Esophagus squamous epithelium (tissue), 4 donors: ENCODE measurements at regions not wholly inside any gene's neighbourhood (a gene's known extent, or its start where the extent isn't known, plus 50 kb on each side); places are given as distances from the start of the nearest gene placed in this dataset.

Experiments
- POLR2A ChIP-seq, 4 donors: fragments of 450-650 bp; IDR thresholded peaks; one replicate each; pipeline ENCODE4 v1.6.1; 2017; ENCODE audit warnings: antibody characterized with exemption in 4 of 4, mild to moderate bottlenecking in 4 of 4, moderate library complexity in 3 of 4
- TF ChIP-seq, protein P1 (sequence below), 6 experiments: fragments of 450-650 bp in 4 of 6; fragments of 200-600 bp in 2 of 6; sonication (generic) in 2 of 6; IDR thresholded peaks; one replicate each; pipeline ENCODE4 v1.5.1; 2016 to 2019; ENCODE audit warnings: antibody characterized with exemption in 6 of 6, mild to moderate bottlenecking in 4 of 6, moderate library complexity in 4 of 6

DNA sequence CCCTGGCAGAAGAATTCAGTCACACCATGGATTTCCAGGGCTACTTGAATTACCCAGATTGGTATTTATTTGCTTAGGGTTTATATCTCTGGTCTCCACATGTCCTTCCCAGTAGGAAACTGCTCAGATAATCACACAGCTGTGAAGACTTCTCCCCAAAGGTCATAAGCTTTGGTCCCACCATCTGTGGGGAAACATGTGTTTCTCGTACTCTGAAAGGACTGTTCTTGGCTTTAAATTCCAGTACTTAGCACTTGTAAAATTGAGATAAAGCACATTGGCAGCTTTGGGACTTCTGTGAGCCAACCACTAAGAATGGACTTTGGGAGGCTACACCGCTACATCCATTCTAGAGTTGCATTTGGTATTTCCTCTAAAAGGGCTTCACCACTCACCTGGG, 205.3 kb upstream of the FOXA2 start:
- TF ChIP-seq, protein P1, sequence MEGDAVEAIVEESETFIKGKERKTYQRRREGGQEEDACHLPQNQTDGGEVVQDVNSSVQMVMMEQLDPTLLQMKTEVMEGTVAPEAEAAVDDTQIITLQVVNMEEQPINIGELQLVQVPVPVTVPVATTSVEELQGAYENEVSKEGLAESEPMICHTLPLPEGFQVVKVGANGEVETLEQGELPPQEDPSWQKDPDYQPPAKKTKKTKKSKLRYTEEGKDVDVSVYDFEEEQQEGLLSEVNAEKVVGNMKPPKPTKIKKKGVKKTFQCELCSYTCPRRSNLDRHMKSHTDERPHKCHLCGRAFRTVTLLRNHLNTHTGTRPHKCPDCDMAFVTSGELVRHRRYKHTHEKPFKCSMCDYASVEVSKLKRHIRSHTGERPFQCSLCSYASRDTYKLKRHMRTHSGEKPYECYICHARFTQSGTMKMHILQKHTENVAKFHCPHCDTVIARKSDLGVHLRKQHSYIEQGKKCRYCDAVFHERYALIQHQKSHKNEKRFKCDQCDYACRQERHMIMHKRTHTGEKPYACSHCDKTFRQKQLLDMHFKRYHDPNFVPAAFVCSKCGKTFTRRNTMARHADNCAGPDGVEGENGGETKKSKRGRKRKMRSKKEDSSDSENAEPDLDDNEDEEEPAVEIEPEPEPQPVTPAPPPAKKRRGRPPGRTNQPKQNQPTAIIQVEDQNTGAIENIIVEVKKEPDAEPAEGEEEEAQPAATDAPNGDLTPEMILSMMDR (IDR thresholded peaks at IDR 0.05), result no peak
- no peak for TF ChIP-seq POLR2A (IDR thresholded peaks at IDR 0.05)
